Renal cortex interstitium (tissue), 11 donors: ENCODE measurements at regions not wholly inside any gene's neighbourhood (a gene's known extent, or its start where the extent isn't known, plus 50 kb on each side); places are given as distances from the start of the nearest gene placed in this dataset.

Experiments used
- DNase-seq, 11 donors: peaks; one replicate each; pipeline ENCODE4 v3.0.0-alpha.2; 2013; ENCODE audit warnings: low read depth in 9 of 11, low spot score in 4 of 11; ENCODE audit errors: extremely low read depth in 1 of 11

- DNase-seq, result no peak
These were observed 619.2 kb upstream of the SGCG start for GRCh38 chr13:22561581-22561980.

GRCh38 chr13:22562116-22562515, 618.7 kb upstream of the SGCG start:
- no peak for DNase-seq

GRCh38 chr13:22563272-22563671, 617.5 kb upstream of the SGCG start:
- no peak for DNase-seq

- DNase-seq, result no peak
These were observed 611.0 kb upstream of the SGCG start for GRCh38 chr13:22569811-22570210.

GRCh38 chr13:22589880-22590279, 590.9 kb upstream of the SGCG start:
- DNase-seq, result no peak

GRCh38 chr13:22592515-22592914, 588.3 kb upstream of the SGCG start:
- DNase-seq, result no peak

- no peak for DNase-seq
These were observed 586.7 kb upstream of the SGCG start for GRCh38 chr13:22594041-22594440.

GRCh38 chr13:22596171-22596863, 584.5 kb upstream of the SGCG start:
- DNase-seq, result no peak

- DNase-seq, result no peak
These were observed 581.6 kb upstream of the SGCG start for GRCh38 chr13:22599156-22599555.

GRCh38 chr13:22618002-22618401, 562.8 kb upstream of the SGCG start:
- no peak for DNase-seq

- DNase-seq, result no peak
These were observed 555.1 kb upstream of the SGCG start for GRCh38 chr13:22625691-22626090.

GRCh38 chr13:22629374-22629773, 551.4 kb upstream of the SGCG start:
- no peak for DNase-seq

GRCh38 chr13:22642088-22642487, 538.7 kb upstream of the SGCG start:
- no peak for DNase-seq

- no peak for DNase-seq
These were observed 535.8 kb upstream of the SGCG start for GRCh38 chr13:22644941-22645340.

- no peak for DNase-seq
These were observed 533.5 kb upstream of the SGCG start for GRCh38 chr13:22647156-22647850.

- peak in 9 of 11 donors; percentile 5 to 35 (median 13) for DNase-seq
These were observed 532.4 kb upstream of the SGCG start for GRCh38 chr13:22648320-22648801.

- no peak for DNase-seq
These were observed 528.0 kb upstream of the SGCG start for GRCh38 chr13:22652796-22653195.

GRCh38 chr13:22653866-22654265, 526.9 kb upstream of the SGCG start:
- DNase-seq, result no peak

- DNase-seq, result no peak
These were observed 525.5 kb upstream of the SGCG start for GRCh38 chr13:22655106-22655852.

GRCh38 chr13:22662771-22663170, 518.0 kb upstream of the SGCG start:
- no peak for DNase-seq
